ENCODE measurements at regions not wholly inside any gene's neighbourhood (a gene's known extent, or its start where the extent isn't known, plus 50 kb on each side); places are given as distances from the start of the nearest gene placed in this dataset.

DNA sequence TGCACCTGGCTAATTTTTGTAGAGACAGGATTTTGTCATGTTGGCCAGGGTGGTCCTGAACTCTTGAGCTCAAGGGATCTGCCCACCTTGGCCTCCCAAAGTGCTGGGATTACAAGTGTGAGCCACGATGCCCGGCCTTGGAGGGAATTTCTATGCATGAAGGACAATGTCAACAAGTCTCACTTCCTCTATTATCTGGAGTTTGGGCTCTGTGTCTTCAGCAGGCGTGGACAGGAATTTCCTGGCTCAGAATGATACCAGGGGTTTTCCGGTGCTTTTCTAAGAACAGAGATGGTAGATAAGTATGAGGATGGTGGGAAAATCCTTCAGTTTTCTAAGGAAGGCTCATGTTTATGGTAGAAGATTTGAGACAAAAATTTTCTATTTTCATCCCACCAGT lies 75.0 kb upstream of the CCDC60 start:
- no peak overlapping the region for H2BK12ac ChIP-seq (ENCODE audit: insufficient read length, low read depth, low read length)
- peaks cover 3 to 7% of the 10 kb centered on the region in 2 experiments; a peak in 3 of 5 replicates for H3K9me3 Mint-ChIP-seq
- H2AK5ac ChIP-seq (ENCODE audit: insufficient read length, low read length): no peak overlapping the region
- H3K4me1 Mint-ChIP-seq: peaks cover 9 to 16% of the 10 kb centered on the region in 2 experiments
- H2BK120ac ChIP-seq (ENCODE audit: low read depth, low read length, poor library complexity, severe bottlenecking): no peak overlapping the region
- H3K4me2 ChIP-seq (ENCODE audit: insufficient read depth, insufficient read length, low read length): no peak overlapping the region
- peaks cover 7% of the 10 kb centered on the region; the same call in 1 of the 2 replicates for H3K27me3 Mint-ChIP-seq (ENCODE audit: low read depth)
- no peak overlapping the region for H3K56ac ChIP-seq (ENCODE audit: insufficient read length, low read depth, low read length)
- H3K4ac ChIP-seq (ENCODE audit: low read depth, low read length): no peak overlapping the region
- no peaks in the 10 kb centered on the region for H3K79me1 ChIP-seq (ENCODE audit: insufficient read depth, low read depth, low read length, poor library complexity, severe bottlenecking)
- no peak overlapping the region for H2BK20ac ChIP-seq (ENCODE audit: low read depth, low read length, poor library complexity, severe bottlenecking)
- H4K91ac ChIP-seq (ENCODE audit: insufficient read length, low read depth, low read length): no peak overlapping the region
- no peak overlapping the region for H4K5ac ChIP-seq (ENCODE audit: insufficient read length, low read depth, low read length)
- H4K20me1 ChIP-seq (ENCODE audit: control insufficient read depth, insufficient read depth, insufficient read length): no peaks in the 10 kb centered on the region
- no peak overlapping the region for H3K27ac ChIP-seq (ENCODE audit: insufficient read length, low read depth, low read length)
- TF ChIP-seq, protein P1, sequence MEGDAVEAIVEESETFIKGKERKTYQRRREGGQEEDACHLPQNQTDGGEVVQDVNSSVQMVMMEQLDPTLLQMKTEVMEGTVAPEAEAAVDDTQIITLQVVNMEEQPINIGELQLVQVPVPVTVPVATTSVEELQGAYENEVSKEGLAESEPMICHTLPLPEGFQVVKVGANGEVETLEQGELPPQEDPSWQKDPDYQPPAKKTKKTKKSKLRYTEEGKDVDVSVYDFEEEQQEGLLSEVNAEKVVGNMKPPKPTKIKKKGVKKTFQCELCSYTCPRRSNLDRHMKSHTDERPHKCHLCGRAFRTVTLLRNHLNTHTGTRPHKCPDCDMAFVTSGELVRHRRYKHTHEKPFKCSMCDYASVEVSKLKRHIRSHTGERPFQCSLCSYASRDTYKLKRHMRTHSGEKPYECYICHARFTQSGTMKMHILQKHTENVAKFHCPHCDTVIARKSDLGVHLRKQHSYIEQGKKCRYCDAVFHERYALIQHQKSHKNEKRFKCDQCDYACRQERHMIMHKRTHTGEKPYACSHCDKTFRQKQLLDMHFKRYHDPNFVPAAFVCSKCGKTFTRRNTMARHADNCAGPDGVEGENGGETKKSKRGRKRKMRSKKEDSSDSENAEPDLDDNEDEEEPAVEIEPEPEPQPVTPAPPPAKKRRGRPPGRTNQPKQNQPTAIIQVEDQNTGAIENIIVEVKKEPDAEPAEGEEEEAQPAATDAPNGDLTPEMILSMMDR (conservative IDR thresholded peaks at IDR 0.05): no peak
- H3K4me1 ChIP-seq (ENCODE audit: insufficient read depth, low read length): no peaks in the 10 kb centered on the region
- no peak overlapping the region for H3T11ph ChIP-seq (ENCODE audit: low read length)
- no CpG with 5 or more reads among the region's 4 CpGs for WGBS (ENCODE audit: extremely low coverage, insufficient read length, low lambda C conversion rate)
- H4K8ac ChIP-seq (replicated peaks; ENCODE audit: insufficient read length, low read depth, low read length): no peak overlapping the region
- no peak overlapping the region for H3K23ac ChIP-seq (ENCODE audit: insufficient read length, low read depth, low read length)
- H3K79me2 ChIP-seq (ENCODE audit: insufficient read depth, low read length): no peaks in the 10 kb centered on the region
- no peaks in the 10 kb centered on the region for H3K23me2 ChIP-seq (ENCODE audit: insufficient read length, low read depth, low read length, poor library complexity, severe bottlenecking)
- DNase-seq: no peak
- H3K4me3 Mint-ChIP-seq: no peak overlapping the region
- H3K27me3 ChIP-seq (ENCODE audit: insufficient read depth, low read length): no peaks in the 10 kb centered on the region
- H3K9ac ChIP-seq (ENCODE audit: extremely low read depth, insufficient read length, low read length): no peak overlapping the region
- H3K18ac ChIP-seq (ENCODE audit: insufficient read length, low read depth, low read length): no peak overlapping the region
- H2BK5ac ChIP-seq (ENCODE audit: insufficient read length, low read length): no peak overlapping the region
- H2BK15ac ChIP-seq (ENCODE audit: low read depth, low read length): no peak overlapping the region
- no peak overlapping the region for H3K14ac ChIP-seq (ENCODE audit: insufficient read depth, low read length)
- no peaks in the 10 kb centered on the region for H3K9me3 ChIP-seq (ENCODE audit: control insufficient read depth, low read depth, low read length)
- H3K36me3 Mint-ChIP-seq (ENCODE audit: insufficient read depth in 1 of 3, low read depth in 3 of 3): no peaks in the 10 kb centered on the region; a peak in 1 of 7 replicates
- H3K27ac Mint-ChIP-seq: no peak overlapping the region
- H2AFZ ChIP-seq (ENCODE audit: low read length): no peak overlapping the region

Data from H9 (cell line).